ENCODE measurements at regions not wholly inside any gene's neighbourhood (a gene's known extent, or its start where the extent isn't known, plus 50 kb on each side); places are given as distances from the start of the nearest gene placed in this dataset.
"Not testable (repeated sequence)": the region's sequence is repeated elsewhere in the genome, so short reads cannot be mapped to it uniquely, and the experiment has no call there.

DNA sequence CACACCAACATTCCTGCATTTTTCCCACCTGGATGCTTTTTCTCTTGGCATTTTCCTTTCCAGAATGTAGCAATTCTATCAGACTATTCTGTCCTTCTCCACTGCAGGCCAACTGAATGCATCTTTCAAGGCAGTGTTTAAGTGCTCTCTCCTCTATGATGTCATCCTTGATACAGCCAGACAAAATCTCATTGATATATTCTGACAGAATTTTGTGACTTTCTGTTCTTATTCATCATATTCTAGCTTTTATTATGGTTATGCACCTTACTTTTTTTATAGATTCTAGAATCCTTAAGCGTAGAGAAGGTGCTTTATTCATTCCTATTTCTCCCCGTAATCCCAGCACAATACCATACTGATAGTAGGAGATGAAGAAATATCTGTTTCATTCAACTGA, 355.5 kb upstream of the CCNH start:
- DNase-seq (ENCODE audit: low read depth, low spot score) = no peak
- no peak overlapping the region for H3K27ac ChIP-seq

DNA sequence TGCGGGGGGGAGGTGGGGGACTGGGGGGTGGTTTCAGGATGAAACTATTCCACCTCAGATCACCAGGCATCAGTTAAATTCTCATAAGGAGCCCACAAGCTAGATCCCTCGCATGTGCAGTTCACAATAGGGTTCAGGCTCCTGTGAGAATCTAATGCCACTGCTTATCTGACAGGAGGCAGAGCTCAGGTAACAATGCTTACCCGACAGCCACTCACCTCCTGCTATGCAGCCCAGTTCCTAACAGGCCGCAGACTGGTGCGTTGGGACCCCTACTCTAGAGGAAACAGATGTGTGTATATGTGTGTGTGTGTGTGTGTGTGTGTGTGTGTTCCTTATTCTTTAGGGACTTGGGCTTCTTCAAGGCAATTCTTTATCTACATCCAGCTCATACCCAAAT, 352.3 kb upstream of the CCNH start:
- H3K27ac ChIP-seq = no peak overlapping the region
- DNase-seq (ENCODE audit: low read depth, low spot score) = no peak

DNA sequence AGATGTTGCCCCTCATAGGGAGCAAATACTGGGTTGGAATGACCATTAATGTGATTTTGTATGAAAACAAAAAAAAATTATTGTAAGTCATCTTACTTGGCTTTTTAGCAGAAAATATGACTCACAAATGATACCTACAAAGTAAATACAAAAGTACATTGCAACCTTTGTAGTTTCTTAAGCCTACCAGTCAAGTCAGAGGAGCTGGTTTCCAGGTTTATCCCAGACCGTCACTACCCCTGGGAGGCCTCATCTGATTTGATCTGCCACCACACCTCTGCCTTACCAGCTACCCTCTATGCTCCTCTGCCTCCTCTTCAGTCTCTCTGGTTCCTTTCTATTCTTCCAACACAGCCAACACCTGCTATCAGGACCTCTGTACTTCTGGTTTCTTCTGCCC, 349.9 kb upstream of the CCNH start:
- H3K27ac ChIP-seq = no peak overlapping the region
- no peak for DNase-seq (ENCODE audit: low read depth, low spot score)

DNA sequence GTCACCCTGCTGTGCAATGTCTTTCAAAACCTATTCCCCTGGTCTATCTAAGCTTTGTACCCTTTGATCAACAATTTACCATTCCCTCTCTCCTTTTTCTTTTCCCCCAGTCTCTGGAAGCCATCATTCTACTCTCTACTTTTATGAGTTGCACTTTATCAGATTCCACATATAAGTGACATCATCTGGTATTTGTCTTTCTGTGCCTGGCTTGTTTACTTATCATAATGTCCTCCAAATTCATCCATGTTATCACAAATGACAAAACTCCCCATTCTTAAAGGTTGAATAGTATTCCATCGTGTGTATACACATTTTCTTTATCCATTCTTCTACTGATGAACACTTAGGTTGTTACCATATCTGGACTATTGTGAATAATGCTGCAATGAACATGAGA, 344.2 kb upstream of the CCNH start:
- DNase-seq (ENCODE audit: low read depth, low spot score) = no peak
- H3K27ac ChIP-seq = no peak overlapping the region

DNA sequence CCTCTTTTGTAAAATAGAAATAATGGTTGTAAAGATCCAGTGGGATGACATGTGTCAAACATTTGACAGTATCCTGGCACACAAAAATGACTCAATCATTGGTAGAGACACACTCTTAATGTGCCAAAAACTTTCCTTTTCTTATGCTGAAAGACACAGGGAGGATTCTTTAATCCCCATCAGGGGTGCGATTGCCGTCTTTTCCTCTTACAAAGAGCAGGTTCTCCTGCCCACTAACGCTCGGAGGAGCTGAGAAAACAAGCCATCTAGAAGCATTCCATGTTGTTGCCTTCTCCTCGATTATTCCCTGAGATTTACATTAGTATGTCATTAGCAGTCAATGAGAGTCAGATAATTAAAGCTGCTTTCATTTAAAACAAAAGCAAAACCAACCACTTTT, 342.6 kb upstream of the CCNH start:
- H3K27ac ChIP-seq = no peak overlapping the region
- no peak for DNase-seq (ENCODE audit: low read depth, low spot score)

DNA sequence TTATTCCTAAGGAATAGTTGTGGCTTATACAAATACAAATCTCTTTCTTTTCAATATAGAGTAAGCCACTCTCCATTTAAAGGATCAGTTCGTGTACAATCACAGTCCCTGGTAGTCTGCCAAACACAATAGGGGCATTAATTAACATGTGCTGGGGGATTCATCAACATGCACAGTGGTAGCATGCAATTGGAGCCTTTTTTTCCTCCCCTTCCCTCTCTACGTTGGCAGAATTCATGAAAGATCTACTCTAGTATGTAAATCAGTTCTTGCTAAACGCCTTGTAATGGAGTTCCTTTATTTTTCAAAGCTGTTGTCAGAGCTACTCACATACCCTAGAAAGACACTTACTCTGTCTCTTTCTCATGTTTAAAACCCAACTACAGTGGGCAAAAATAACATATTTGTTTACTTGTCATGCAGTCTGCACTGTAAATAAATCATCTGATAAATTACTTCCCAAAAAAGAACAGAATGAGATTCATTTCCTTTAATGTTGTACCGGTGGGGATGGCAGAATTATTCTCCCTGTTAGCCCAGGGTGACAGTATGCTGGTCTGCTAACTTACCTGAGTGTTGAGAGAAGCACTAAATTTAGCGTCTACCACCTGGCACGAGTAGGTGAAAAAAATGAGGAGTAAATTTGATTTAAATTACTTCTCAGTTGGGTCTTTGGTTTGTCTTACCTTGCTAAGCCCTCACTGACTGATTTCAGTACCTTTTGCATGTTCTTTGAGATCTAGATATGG, 341.5 kb upstream of the CCNH start:
- H3K27ac ChIP-seq = no peak overlapping the region
- DNase-seq (ENCODE audit: low read depth, low spot score) = no peak

DNA sequence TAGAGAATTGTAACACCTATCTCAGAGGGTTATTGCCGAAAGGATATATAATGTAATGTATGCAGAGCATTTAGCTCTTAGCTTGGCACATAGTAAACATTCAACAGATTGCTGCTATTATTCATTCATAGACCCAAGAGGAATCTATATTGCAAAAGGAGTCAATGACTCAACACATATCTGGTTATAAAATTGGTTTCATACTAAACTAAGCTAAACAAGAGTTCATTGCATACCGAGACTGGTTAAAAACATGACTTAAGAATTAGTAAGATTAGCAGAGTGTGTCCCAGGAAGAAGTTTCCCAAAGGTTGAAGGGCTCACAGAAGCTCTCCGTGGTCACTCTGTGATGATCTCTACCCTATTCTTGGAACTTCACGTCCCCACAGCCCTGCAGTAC, 339.6 kb upstream of the CCNH start:
- H3K27ac ChIP-seq = peak overlapping the region; percentile 49
- DNase-seq (ENCODE audit: low read depth, low spot score) = no peak

DNA sequence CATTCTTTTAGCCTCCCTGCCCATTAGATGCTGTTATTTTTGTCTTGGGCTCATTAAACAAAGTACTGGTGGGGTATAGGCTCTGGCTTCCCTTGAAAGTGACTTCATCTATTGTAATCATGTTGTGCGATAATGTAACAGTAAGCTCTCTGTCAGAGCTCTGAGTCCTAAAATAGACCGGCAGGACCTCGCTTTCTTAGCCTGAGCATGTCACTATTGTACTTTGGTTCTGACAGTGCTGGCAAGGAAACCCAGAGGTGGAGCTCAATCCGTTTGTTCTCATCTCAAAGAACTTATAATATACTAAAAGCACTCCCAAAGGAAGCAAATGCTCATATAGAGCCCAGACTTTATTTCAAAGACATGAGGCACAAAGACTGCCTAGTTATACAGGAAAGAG, 339.1 kb upstream of the CCNH start:
- DNase-seq (ENCODE audit: low read depth, low spot score) = no peak
- H3K27ac ChIP-seq = peak overlapping the region; percentile 49

DNA sequence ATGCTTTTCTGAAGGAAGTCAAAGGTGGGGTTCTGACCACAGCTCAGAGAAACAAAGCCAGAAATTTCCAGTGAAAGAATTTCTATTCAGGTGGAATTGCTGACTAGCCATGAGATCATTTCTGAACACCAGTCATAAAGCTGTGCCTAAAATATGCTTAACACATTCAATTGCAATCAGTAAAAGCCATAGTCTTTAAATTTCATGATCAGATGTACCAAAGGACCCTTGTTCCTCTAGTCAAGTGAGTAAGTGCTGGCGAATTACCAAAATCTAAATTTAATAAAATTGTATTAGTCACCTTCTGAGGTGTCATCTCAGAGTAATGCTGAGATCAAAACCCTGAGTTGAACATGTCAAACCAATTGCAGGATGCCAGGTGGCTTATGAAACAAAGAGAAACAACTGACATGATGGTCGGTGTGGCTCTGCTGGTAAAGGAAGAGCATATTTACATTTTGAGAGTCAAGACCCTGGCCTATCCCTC, 334.2 kb upstream of the CCNH start:
- H3K27ac ChIP-seq = peak overlapping the region; percentile 87
- DNase-seq (ENCODE audit: low read depth, low spot score) = no peak

DNA sequence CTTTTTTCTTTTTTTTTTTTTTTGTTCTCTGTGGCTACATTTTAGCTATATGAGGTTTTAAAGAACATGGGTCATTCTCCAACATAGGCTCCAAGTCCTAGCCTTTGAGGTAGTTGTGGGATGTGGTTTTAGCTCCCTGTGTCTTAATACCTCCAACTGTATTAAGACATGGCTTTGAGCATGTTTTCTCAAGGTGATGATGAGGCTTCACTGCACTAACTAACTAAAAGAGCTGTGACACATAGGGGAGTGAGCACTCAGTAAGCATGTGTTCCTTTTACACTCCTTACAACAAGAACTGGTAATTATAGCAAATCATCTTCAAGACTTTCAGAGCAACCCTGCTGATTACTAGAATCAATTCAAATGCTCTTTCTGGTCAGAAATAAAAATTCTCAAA, 333.6 kb upstream of the CCNH start:
- H3K27ac ChIP-seq = peak overlapping the region; percentile 87
- no peak for DNase-seq (ENCODE audit: low read depth, low spot score)

DNA sequence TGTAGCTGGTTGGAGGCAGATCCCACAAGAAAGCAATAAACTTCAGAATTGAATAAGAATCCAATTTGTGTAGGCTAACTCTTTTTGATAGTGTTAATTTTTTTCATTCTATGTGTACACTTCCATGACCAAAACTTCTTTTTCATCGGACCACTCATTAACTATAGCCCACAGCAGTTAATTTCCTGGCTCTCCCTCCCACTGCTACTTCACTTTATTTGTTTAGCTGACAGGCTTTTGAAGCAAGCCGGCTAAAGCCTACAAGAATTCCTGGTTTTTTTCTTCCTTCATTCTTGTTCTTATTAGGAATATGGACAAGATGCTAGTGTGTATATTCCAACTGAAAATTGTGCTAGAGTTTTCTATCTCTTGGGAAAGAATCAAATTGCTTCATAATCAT, 329.2 kb upstream of the CCNH start:
- no peak overlapping the region for H3K27ac ChIP-seq
- DNase-seq (ENCODE audit: low read depth, low spot score) = no peak

DNA sequence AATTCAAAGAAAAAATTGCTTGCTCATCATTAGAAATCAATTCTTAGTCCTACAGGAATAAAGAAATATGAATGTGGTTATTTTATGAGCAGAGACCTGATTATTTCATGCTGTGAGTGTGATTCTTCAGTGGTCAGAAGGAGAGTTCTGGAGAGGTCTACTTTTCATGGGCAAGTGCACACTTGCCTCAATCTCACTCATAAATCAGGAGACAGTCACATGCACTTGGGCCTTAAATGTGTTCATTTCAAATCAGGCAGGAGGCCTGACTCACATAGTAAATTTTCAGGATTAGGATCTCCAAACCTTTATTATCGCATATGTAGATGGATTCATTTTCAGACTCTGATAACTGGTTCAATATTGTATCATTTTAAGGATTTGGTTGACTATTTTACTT, 323.2 kb upstream of the CCNH start:
- peak overlapping the region; percentile 6 for H3K27ac ChIP-seq
- peak; percentile 49 for DNase-seq (ENCODE audit: low read depth, low spot score)

DNA sequence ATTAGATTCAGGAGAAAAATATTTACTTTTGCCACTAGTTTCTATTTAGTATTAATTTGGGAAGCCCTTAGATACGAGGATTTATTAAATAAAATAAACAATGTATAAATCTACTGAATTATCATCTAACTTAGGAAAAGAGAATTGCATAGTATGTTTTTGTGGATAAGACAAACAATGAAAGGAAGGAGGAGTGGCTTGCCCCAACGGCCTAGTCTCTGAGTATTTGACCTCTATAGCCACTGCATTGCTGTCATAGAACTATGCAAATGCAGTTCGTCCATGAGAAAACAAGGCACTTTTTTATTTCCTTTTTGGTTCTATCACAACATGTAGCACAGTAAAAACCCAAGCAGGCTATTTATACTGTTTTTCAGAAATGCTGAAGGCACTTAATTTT, 321.2 kb upstream of the CCNH start:
- no peak for DNase-seq (ENCODE audit: low read depth, low spot score)
- H3K27ac ChIP-seq = no peak overlapping the region

DNA sequence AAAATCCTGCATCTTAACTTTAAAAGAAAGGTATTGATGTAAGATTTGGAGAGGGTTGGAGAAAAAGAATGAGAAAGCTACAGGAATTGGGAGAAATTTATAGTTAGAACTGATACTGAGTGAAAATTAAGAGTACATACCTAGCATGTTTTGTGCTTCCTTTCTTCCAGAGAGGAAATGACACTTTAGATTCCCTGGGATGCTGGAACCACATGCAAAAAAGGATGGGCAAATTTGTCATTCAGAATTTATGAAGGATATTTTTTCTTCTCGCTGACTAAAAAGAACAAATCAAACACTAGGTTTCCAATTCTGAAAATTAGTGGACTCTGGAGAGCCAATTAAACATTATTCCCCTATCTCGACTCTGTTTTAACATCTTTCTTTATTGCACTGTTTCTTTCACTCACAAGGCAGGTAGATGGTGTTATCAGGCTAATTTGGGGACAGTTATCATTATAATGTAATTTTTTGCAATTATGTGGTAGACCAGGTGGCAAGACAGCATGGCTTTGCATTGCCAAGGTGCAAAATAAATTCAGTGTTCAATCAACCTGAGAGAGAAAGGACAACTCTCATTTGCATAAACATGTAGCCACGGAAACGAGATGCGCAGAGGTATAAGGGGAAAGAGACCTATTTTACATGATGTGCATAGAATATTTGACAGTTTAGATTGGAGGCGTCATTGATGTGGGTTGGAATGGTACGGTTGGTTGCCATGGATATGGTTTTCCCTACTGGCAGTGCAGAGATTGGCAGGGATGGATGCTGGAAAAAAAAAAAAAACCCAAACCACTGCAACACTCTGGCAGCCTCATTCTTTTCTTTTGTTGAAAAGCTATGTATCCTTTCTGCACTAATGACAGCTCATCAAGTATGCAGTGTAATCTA, 320.4 kb upstream of the CCNH start:
- DNase-seq (ENCODE audit: low read depth, low spot score) = no peak
- H3K27ac ChIP-seq = no peak overlapping the region

DNA sequence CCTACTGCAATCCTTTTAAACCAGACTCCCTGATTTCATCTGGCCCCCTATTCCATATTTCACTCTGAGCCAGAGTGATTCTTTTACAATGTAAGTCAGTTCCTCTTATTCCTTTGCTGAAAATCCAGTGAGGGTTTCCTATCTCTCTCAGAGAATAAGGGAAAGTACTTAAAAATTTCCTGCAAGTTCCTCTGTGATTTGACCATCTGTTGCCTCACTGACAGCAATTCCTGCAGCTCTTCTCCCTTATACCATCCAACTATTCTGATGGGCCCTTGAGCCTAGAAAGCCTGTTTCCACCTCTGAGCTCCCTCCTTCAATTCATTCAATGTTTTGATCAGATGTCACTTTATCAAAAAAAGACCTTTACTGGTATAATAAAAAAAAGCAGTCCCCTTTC, 317.1 kb upstream of the CCNH start:
- DNase-seq (ENCODE audit: low read depth, low spot score) = no peak
- no peak overlapping the region for H3K27ac ChIP-seq

DNA sequence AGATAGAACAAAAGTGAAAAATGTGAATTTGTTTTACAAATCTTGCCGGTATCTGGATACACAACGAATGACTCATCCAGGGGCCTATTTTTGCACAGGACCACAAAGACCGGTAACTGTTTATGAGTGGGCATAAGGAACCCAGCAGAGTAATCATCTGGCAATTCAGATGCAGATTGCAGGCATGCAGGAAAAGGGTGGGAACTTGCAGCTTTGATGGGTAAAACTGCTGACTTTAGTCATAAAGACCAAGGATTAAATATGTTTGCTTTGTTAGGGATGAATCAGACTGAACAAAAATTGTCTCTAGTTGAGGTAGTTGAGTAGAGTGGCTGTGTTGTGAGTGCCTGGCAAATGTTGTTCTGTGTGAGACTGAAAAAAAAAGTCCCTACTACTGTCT, 309.6 kb upstream of the CCNH start:
- no peak overlapping the region for H3K27ac ChIP-seq
- DNase-seq (ENCODE audit: low read depth, low spot score) = peak; percentile 8

DNA sequence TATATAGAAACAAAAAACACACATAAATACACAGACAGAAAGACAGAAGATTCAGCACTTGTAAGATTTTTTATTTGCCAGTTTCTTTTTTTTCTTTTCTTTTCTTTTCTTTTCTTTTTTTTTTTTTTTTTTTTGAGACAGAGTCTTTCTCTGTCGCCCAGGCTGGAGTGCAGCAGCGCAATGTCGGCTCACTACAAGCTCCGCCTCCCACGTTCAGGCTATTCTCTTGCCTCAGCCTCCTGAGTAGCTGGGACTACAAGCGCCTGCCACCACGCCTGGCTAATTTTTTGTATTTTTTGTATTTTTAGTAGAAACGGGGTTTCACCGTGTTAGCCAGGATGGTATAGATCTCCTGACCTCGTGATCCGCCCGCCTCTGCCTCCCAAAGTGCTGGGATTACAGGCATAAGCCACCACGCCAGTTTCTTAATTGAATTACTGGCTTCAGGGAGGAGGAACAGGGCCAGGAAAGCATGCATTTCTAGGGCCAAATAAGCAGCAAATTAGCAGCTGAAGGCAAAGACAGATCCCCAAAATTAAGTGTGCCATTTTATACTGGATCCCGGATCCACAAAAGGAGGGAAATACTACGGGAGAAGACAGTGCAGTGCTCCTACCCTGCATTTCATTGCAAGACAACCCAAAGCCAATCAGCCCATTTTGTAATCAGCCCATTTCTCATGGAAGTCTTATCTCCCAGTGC, 305.6 kb upstream of the CCNH start:
- not testable (repeated sequence) for DNase-seq (ENCODE audit: low read depth, low spot score); H3K27ac ChIP-seq

DNA sequence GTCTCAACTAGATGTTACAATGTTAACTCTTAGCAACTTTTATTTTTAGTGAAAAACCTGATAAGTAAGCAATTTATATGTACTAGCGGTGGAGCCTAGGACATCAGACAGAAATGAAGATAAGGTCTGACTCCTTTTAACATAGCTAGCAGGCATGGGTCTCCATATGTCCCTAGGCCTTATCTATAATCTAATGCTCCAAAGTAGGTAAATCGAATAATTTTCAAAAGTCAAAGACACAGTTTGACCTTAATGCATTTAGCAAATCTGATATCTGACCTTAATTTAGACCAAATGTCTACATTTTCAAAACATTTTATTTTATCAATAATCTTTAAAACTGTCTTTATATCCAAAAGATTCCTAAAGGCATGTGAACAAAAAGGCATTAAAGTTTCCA, 305.0 kb upstream of the CCNH start:
- no peak for DNase-seq (ENCODE audit: low read depth, low spot score)
- H3K27ac ChIP-seq = no peak overlapping the region

DNA sequence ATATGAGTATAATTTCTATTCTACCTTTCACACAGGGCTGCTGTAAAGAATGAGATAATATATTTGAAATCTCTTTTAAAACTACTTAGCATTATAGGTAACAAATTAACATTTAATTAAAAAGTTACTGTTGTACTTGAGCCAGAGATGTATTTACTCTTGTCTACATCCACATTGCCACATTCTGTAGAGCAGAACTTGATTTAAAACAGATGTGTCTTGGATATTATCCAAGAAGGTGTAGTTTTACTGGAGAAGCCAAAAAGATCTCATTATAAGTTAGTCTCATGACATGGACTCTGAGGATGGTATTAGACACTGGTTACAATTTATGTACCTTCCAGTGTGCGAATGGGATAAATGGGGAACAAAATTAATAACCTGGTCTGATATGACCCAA, 293.1 kb upstream of the CCNH start:
- DNase-seq (ENCODE audit: low read depth, low spot score) = no peak
- no peak overlapping the region for H3K27ac ChIP-seq

DNA sequence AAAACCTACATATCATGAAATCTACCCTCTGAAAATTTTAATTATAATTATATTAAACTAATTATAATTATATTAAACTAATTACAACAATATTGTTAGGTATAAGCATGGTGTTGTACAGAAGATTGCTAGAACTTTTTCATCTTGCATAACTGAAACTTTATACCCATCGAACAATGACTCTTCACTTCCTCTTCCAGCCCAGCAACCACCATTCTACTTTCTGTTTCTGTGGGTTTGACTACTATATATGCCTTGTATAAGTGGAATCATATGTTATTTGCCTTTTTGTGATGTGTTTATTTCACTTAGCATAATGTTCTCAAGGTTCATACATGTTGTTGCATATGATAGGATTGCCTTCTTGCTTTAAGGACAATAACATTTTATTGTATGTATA, 274.2 kb upstream of the CCNH start:
- no peak overlapping the region for H3K27ac ChIP-seq
- no peak for DNase-seq (ENCODE audit: low read depth, low spot score)

DNA sequence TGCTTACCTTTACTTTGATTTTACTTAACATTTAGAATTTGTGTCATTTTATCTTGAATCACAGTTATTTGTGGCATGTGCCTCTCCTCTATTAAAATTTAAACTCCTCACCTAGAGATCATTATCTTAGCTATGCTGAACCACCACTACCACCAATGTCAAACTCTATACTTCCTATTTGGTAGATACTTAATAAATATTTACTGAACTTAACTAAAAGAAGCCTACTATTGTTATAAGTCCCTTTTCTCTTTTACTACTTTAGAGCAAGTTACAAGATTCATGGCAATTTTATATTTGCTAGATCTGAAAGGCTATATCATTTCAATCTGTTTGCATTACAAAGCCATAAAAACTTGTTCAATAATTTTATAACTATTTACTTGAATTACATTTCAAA, 273.3 kb upstream of the CCNH start:
- DNase-seq (ENCODE audit: low read depth, low spot score) = no peak

More for the DNA sequence above, 273.3 kb upstream of the CCNH start:
- H3K27ac ChIP-seq = no peak overlapping the region
